Thyroid gland (tissue), 4 donors: ENCODE measurements at regions not wholly inside any gene's neighbourhood (a gene's known extent, or its start where the extent isn't known, plus 50 kb on each side); places are given as distances from the start of the nearest gene placed in this dataset.
A peak's percentile ranks its signal among the peaks of the same experiment; 100 is the strongest.

Experiments used
- DNase-seq, 2 donors: peaks; one replicate each; pipeline ENCODE4 v3.0.0-alpha.2; 2019
- H3K27ac ChIP-seq, 3 donors: fragments of 200-600 bp; sonication (generic); 1 replicate in 2 of 3; 2 replicates in 1 of 3; pipeline ENCODE4 v1.5.1; 2016 to 2019; ENCODE audit warnings: mild to moderate bottlenecking in 1 of 3, moderate library complexity in 1 of 3
- H3K27me3 ChIP-seq: fragments of 200-600 bp; sonication (generic); one replicate; pipeline ENCODE4 v1.5.1; 2019
- H3K36me3 ChIP-seq, 2 donors: fragments of 200-600 bp; sonication (generic); one replicate each; pipeline ENCODE4 v1.5.1; 2016 to 2019
- H3K4me1 ChIP-seq, 2 donors: fragments of 200-600 bp; sonication (generic); one replicate each; pipeline ENCODE4 v1.5.1; 2017 to 2019
- H3K4me3 ChIP-seq, 3 donors: fragments of 200-600 bp; sonication (generic); replicated peaks in 1 of 3; 1 replicate in 2 of 3; 2 replicates in 1 of 3; pipeline ENCODE4 v1.5.1; 2016; ENCODE audit warnings: mild to moderate bottlenecking in 1 of 3
- H3K9me3 ChIP-seq: fragments of 200-600 bp; sonication (generic); one replicate; pipeline ENCODE4 v1.5.1; 2017
- POLR2A ChIP-seq, 2 donors: fragments of 450-650 bp; IDR thresholded peaks; one replicate each; pipeline ENCODE4 v1.6.1; 2017; ENCODE audit warnings: antibody characterized with exemption in 2 of 2, mild to moderate bottlenecking in 2 of 2, moderate library complexity in 1 of 2
- whole genome bisulfite sequencing, 2 donors: methylation state at CpG; one replicate each; pipeline ENCODE4 v1.1.5; 2017; 5-methylcytosine and 5-hydroxymethylcytosine counted together
- intact Hi-C: fragments of 100-400 bp; cut with DNase I; formaldehyde crosslinking; loops from one replicate; pipeline ENCODE4 v1.15.1; 2023
- TF ChIP-seq, protein P1 (sequence below), 6 experiments: fragments of 200-600 bp in 3 of 6; fragments of 450-650 bp in 3 of 6; sonication (generic) in 3 of 6; IDR thresholded peaks; one replicate each; pipeline ENCODE4 v1.5.1; 2016 to 2019; ENCODE audit warnings: antibody characterized with exemption in 6 of 6, mild to moderate bottlenecking in 2 of 6, inconsistent platforms in 1 of 6, moderate library complexity in 1 of 6

DNA sequence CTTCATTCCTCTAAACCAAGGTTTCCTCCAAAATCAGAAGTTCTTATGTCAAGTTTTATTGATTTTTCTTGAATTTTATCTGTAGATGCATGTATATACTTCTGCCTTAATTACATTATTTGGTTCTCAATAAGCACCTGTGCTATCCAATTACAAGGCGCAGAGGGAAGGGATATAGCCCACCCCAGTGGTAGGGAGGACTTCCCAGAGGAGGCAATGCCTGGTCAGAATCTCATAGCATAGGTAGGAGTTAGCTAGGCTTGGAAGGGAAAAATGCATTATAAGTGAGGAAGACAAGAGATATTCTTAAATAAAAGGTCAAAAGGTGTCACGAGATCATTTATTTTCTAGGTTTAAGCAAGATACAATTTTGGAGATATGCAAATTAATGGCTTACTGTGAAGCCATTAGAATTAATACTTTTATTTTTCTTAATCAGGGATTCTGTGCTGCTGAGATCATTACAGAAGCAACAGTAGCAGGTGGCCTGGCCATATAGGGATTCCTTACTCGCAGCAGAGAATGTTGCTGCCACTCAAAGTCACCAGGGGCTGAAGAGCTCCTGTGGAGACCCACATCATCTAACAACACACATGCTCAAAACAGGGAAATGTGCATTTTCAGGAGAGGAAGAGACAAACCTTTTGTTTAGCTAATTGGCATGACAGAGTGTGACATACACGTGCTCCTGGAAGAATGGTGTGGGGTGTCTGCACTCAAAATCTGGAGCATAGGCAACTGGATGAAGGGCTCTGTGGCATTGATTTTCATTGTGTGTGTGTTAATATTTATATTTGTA is 178.3 kb downstream of the ATG4C start:
- no peaks in the 10 kb centered on the region for H3K27me3 ChIP-seq
- DNase-seq: no peak
- no peaks in the 10 kb centered on the region for H3K4me1 ChIP-seq
- intact Hi-C loops: no loop called here
- no peaks in the 10 kb centered on the region for H3K36me3 ChIP-seq
- no peaks in the 10 kb centered on the region for H3K9me3 ChIP-seq
- no peak overlapping the region for H3K27ac ChIP-seq
- TF ChIP-seq, protein P1, sequence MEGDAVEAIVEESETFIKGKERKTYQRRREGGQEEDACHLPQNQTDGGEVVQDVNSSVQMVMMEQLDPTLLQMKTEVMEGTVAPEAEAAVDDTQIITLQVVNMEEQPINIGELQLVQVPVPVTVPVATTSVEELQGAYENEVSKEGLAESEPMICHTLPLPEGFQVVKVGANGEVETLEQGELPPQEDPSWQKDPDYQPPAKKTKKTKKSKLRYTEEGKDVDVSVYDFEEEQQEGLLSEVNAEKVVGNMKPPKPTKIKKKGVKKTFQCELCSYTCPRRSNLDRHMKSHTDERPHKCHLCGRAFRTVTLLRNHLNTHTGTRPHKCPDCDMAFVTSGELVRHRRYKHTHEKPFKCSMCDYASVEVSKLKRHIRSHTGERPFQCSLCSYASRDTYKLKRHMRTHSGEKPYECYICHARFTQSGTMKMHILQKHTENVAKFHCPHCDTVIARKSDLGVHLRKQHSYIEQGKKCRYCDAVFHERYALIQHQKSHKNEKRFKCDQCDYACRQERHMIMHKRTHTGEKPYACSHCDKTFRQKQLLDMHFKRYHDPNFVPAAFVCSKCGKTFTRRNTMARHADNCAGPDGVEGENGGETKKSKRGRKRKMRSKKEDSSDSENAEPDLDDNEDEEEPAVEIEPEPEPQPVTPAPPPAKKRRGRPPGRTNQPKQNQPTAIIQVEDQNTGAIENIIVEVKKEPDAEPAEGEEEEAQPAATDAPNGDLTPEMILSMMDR (IDR thresholded peaks at IDR 0.05): no peak
- TF ChIP-seq POLR2A (IDR thresholded peaks at IDR 0.05): no peak
- no peak overlapping the region for H3K4me3 ChIP-seq
- 76 to 78% methylated on average over 4 of the region's 4 CpGs for WGBS, 2 donors

DNA sequence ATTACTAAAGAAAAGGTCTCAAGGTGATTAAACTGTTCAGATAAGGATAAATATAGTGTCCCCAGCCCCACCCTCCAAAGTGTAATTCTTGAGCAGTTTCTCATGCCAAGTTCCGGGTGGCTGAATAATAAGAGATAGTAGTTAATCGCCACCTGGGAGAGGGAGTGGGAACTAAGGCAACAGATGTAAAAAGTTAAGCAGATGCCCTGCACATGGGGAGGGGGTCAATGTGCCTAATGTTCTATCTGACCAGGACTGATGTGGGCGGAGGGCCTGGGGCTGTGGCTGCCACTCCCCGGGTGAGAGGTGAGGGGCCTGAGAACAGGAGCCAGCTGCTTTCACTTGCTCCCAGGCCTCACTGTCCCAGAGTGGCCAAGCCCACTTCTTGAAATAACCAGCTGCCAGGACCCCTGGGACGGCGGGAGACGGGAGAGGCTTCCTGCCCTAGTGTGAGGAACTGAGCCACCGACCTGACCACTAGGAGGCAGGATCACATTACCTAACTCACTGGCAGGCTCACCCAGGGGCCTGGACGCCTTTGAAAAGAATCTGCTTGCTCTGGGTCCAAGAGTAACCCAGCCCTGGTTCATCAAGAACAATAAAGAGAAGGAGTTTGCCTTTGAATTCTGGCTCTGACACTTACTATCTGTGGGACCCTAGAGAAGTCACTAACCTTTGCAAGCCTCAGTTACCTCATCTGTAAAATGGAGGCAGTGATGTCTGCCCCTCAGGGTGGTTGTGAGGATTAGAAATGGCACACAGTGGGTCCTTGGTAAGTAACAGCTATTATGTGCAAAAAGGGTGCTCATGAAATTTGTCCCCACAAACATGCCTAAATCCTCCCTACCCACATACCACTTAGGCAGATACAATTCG is 179.2 kb downstream of the ATG4C start:
- Histone ChIP-seq H3K27ac (no peak overlapping the region), H3K4me1 (no peaks in the 10 kb centered on the region), H3K9me3 (no peaks in the 10 kb centered on the region), H3K36me3 (no peaks in the 10 kb centered on the region), H3K27me3 (no peaks in the 10 kb centered on the region), H3K4me3 (no peak overlapping the region)
- no peak for TF ChIP-seq POLR2A (IDR thresholded peaks at IDR 0.05)
- TF ChIP-seq, protein P1 (IDR thresholded peaks at IDR 0.05): peak in 3 of 6 experiments; percentile 39 to 51 (median 44)
- WGBS, 2 donors: 31 to 51% methylated on average over 5 to 10 of the region's 10 CpGs
- intact Hi-C loops: no loop called here
- peak; percentile 24 to 42 for DNase-seq

DNA sequence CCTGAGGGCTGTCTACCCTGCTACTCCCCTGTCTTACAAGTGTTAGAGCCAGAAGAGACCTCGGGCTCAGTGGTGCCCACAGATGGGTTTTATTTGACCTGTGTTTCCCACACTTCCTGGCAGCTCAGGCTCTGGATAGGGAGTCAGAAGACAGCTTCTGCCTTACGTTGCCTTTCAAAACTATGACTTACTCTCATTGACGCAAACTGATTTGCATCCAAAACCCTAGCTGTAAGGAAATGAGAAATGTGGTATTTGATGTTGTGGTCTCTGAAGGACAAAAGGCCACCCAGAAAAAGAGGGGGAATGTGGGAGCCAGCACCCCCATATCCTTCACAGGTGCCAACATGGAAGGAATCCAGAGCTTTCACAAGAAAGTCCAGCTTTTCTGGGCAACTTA is 180.2 kb downstream of the ATG4C start:
- TF ChIP-seq, protein P1 (IDR thresholded peaks at IDR 0.05): no peak
- TF ChIP-seq POLR2A (IDR thresholded peaks at IDR 0.05): no peak
- Histone ChIP-seq H3K27ac (no peak overlapping the region), H3K4me1 (no peaks in the 10 kb centered on the region), H3K36me3 (no peaks in the 10 kb centered on the region), H3K4me3 (no peak overlapping the region), H3K27me3 (no peaks in the 10 kb centered on the region), H3K9me3 (no peaks in the 10 kb centered on the region)
- 72 to 81% methylated on average over 3 of the region's 3 CpGs for WGBS, 2 donors
- DNase-seq: no peak
- intact Hi-C loops: no loop called here

- TF ChIP-seq, protein P1 (IDR thresholded peaks at IDR 0.05): no peak
- TF ChIP-seq POLR2A (IDR thresholded peaks at IDR 0.05): no peak
- no peak overlapping the region for H3K27ac ChIP-seq
- no peaks in the 10 kb centered on the region for H3K9me3 ChIP-seq
- H3K27me3 ChIP-seq: no peaks in the 10 kb centered on the region
- H3K4me1 ChIP-seq: no peaks in the 10 kb centered on the region
- no peak overlapping the region for H3K4me3 ChIP-seq
- WGBS, 2 donors: 95 to 97% methylated on average over 6 to 10 of the region's 10 CpGs
- DNase-seq: no peak
- H3K36me3 ChIP-seq: no peaks in the 10 kb centered on the region
- intact Hi-C loops: no loop called here
Observed at GRCh38 chr1:62967031-62967430, 183.1 kb downstream of the ATG4C start.

GRCh38 chr1:62977366-62977765 is 193.4 kb downstream of the ATG4C start:
- intact Hi-C loops: no loop called here

More at GRCh38 chr1:62977366-62977765, 193.4 kb downstream of the ATG4C start:
- H3K36me3 ChIP-seq: no peaks in the 10 kb centered on the region
- H3K27ac ChIP-seq: no peak overlapping the region
- no peaks in the 10 kb centered on the region for H3K9me3 ChIP-seq
- TF ChIP-seq POLR2A (IDR thresholded peaks at IDR 0.05): no peak
- TF ChIP-seq, protein P1 (IDR thresholded peaks at IDR 0.05): no peak
- 21 to 26% methylated on average over 2 of the region's 2 CpGs for WGBS, 2 donors
- H3K4me3 ChIP-seq: no peak overlapping the region
- DNase-seq: peak; percentile 41 to 63
- H3K27me3 ChIP-seq: no peaks in the 10 kb centered on the region
- H3K4me1 ChIP-seq: peaks cover 2 to 7% of the 10 kb centered on the region in 2 donors
